ENCODE measurements at regions not wholly inside any gene's neighbourhood (a gene's known extent, or its start where the extent isn't known, plus 50 kb on each side); places are given as distances from the start of the nearest gene placed in this dataset.

DNA sequence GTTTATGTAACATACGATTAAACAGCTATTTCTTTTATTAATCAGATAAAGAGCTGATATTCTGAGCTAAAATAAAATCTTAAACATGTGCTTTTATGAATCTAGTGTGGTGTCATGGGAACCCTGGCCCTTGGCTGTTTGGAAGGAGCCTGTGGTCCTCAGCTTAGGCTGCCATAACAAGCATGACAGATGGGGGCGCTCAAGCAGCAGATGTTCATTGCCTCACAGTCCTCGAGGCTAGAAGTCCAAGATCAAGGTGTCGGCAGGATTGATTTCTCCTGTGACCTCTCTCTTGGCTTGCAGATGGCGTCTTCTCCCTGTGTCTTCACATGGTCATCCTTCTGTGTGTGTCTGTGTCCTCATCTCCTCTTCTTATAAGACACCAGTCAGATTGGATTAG is 448.2 kb downstream of the GADD45G start:
- no peak for TF ChIP-seq SP2 (IDR thresholded peaks at IDR 0.05; ENCODE audit: low read length)
- no peak for TF ChIP-seq TBP (IDR thresholded peaks at IDR 0.05; ENCODE audit: low read depth, low read length)
- no peak for TF ChIP-seq NRF1 (IDR thresholded peaks at IDR 0.05; ENCODE audit: low read depth, low read length)
- TF ChIP-seq EZH2 (IDR thresholded peaks at IDR 0.05; ENCODE audit: low read depth, low read length, severe bottlenecking): no peak

Measured in H1 (cell line).